GM19468 (cell line): ENCODE measurements at regions not wholly inside any gene's neighbourhood (a gene's known extent, or its start where the extent isn't known, plus 50 kb on each side); places are given as distances from the start of the nearest gene placed in this dataset.
"Not testable (repeated sequence)": the region's sequence is repeated elsewhere in the genome, so short reads cannot be mapped to it uniquely, and the experiment has no call there.

ENCODE experiments used
- ATAC-seq: cut with Tn5 transposase; IDR thresholded peaks from one replicate; pipeline ENCODE4 v1.9.1; 2021; ENCODE audit warnings: mild to moderate bottlenecking, moderate library complexity, moderate number of reproducible peaks; ENCODE audit not compliant: unreplicated experiment; ENCODE audit errors: extremely low read depth

GRCh38 chr21:27909487-27909886 is 942.6 kb upstream of the ADAMTS5 start:
- ATAC-seq = not testable (repeated sequence)

GRCh38 chr21:27908816-27909215 is 941.9 kb upstream of the ADAMTS5 start:
- ATAC-seq = not testable (repeated sequence)

GRCh38 chr21:27902904-27903303 is 936.0 kb upstream of the ADAMTS5 start:
- not testable (repeated sequence) for ATAC-seq

- ATAC-seq = not testable (repeated sequence)
Observed at GRCh38 chr21:27893619-27894018, 926.7 kb upstream of the ADAMTS5 start.

GRCh38 chr21:27891495-27891894 is 924.6 kb upstream of the ADAMTS5 start:
- ATAC-seq = not testable (repeated sequence)

- not testable (repeated sequence) for ATAC-seq
Observed at GRCh38 chr21:27887808-27888455, 921.0 kb upstream of the ADAMTS5 start.

- no peak for ATAC-seq
Observed at GRCh38 chr21:27885296-27885711, 918.4 kb upstream of the ADAMTS5 start.

- ATAC-seq = not testable (repeated sequence)
Observed at GRCh38 chr21:27881331-27881730, 914.4 kb upstream of the ADAMTS5 start.

GRCh38 chr21:27872411-27872810 is 905.5 kb upstream of the ADAMTS5 start:
- not testable (repeated sequence) for ATAC-seq

- ATAC-seq = not testable (repeated sequence)
Observed at GRCh38 chr21:27870755-27871154, 903.9 kb upstream of the ADAMTS5 start.

GRCh38 chr21:27860314-27860955 is 893.5 kb upstream of the ADAMTS5 start:
- not testable (repeated sequence) for ATAC-seq

GRCh38 chr21:27858053-27858825 is 891.4 kb upstream of the ADAMTS5 start:
- ATAC-seq = not testable (repeated sequence)

GRCh38 chr21:27856988-27857387 is 890.1 kb upstream of the ADAMTS5 start:
- ATAC-seq = not testable (repeated sequence)

- no peak for ATAC-seq
Observed at GRCh38 chr21:27841084-27841672, 874.3 kb upstream of the ADAMTS5 start.

GRCh38 chr21:27840262-27840661 is 873.4 kb upstream of the ADAMTS5 start:
- ATAC-seq = no peak

- no peak for ATAC-seq
Observed at GRCh38 chr21:27839512-27840115, 872.7 kb upstream of the ADAMTS5 start.

GRCh38 chr21:27838573-27838972 is 871.7 kb upstream of the ADAMTS5 start:
- no peak for ATAC-seq

- ATAC-seq = no peak
Observed at GRCh38 chr21:27837936-27838335, 871.0 kb upstream of the ADAMTS5 start.

GRCh38 chr21:27833298-27833697 is 866.4 kb upstream of the ADAMTS5 start:
- ATAC-seq = no peak
